SU-DHL-6 (cell line): ENCODE measurements at regions not wholly inside any gene's neighbourhood (a gene's known extent, or its start where the extent isn't known, plus 50 kb on each side); places are given as distances from the start of the nearest gene placed in this dataset.

ENCODE experiments used
- H2AFZ ChIP-seq: fragments of 200-600 bp; sonication (generic); 2 replicates; pipeline ENCODE4 v1.6.1; 2014; ENCODE audit warnings: low read depth, mild to moderate bottlenecking, moderate library complexity, mixed read lengths, antibody characterized with exemption, low read length; ENCODE audit not compliant: severe bottlenecking
- H3F3A ChIP-seq: fragments of 200-600 bp; shearing (Covaris generic); 2 replicates; pipeline ENCODE4 v1.6.0; 2016; ENCODE audit warnings: antibody characterized with exemption, mild to moderate bottlenecking; ENCODE audit not compliant: insufficient read depth
- H3K27ac ChIP-seq: fragments of 200-600 bp; sonication (generic); 2 replicates; pipeline ENCODE4 v1.5.1; 2016; ENCODE audit warnings: low read depth, mild to moderate bottlenecking, low read length, moderate library complexity, mixed read lengths
- H3K27me3 ChIP-seq: fragments of 200-600 bp; sonication (generic), shearing (Covaris generic); 2 replicates; pipeline ENCODE4 v1.6.0; 2014; ENCODE audit warnings: mild to moderate bottlenecking, low read length
- H3K36me3 ChIP-seq: fragments of 200-600 bp; sonication (generic); 2 replicates; pipeline ENCODE4 v1.6.1; 2014; ENCODE audit warnings: mild to moderate bottlenecking, low read length, mixed read lengths
- H3K4me2 ChIP-seq: fragments of 300-600, 200-600 bp; shearing (Covaris generic), sonication (generic); 2 replicates; pipeline ENCODE4 v1.6.0; 2014; ENCODE audit warnings: low read length, low read depth, mild to moderate bottlenecking; ENCODE audit not compliant: poor library complexity, severe bottlenecking
- H3K4me3 ChIP-seq: fragments of 200-600 bp; sonication (generic); 2 replicates; pipeline ENCODE4 v1.5.1; 2014; ENCODE audit warnings: antibody characterized with exemption, low read length, mild to moderate bottlenecking, mixed read lengths; ENCODE audit not compliant: insufficient read depth, poor library complexity, severe bottlenecking
- H3K79me2 ChIP-seq: fragments of 200-600 bp; sonication (generic); 2 replicates; pipeline ENCODE4 v1.6.1; 2014; ENCODE audit warnings: mild to moderate bottlenecking, low read length, moderate library complexity; ENCODE audit not compliant: insufficient read depth
- H3K9ac ChIP-seq: fragments of 200-600 bp; sonication (generic); 2 replicates; pipeline ENCODE4 v1.7.0; 2014; ENCODE audit warnings: mild to moderate bottlenecking, low read length
- H3K9me2 ChIP-seq: fragments of 200-600 bp; sonication (generic); replicated peaks from 2 replicates; pipeline ENCODE4 v1.6.1; 2014; ENCODE audit warnings: low read length; ENCODE audit not compliant: insufficient read depth
- H3K9me3 ChIP-seq: fragments of 200-600 bp; sonication (generic); 2 replicates; pipeline ENCODE4 v1.6.1; 2014; ENCODE audit warnings: low read length, mixed read lengths; ENCODE audit not compliant: insufficient read depth
- H4K20me1 ChIP-seq: fragments of 200-600 bp; sonication (generic); 2 replicates; pipeline ENCODE4 v1.6.1; 2014; ENCODE audit warnings: low read depth, mild to moderate bottlenecking, antibody characterized with exemption, low read length, moderate library complexity, mixed read lengths
- CTCF ChIP-seq: fragments of 200-600 bp; sonication (generic); IDR thresholded peaks from one replicate; pipeline ENCODE4 v1.5.1; 2017; ENCODE audit warnings: antibody characterized with exemption, mild to moderate bottlenecking, low read length, moderate library complexity; ENCODE audit not compliant: insufficient read depth, poor library complexity, severe bottlenecking
- EZH2phosphoT487 ChIP-seq: fragments of 200-600 bp; sonication (generic), shearing (Covaris generic); conservative IDR thresholded peaks from 2 replicates; pipeline ENCODE4 v1.6.1; 2018; ENCODE audit warnings: mild to moderate bottlenecking, antibody characterized with exemption, low read length, moderate library complexity, mixed read lengths

- Histone ChIP-seq H3K27me3 (no peaks in the 10 kb centered on the region), H3K79me2 (no peaks in the 10 kb centered on the region), H3K27ac (no peak overlapping the region), H4K20me1 (no peaks in the 10 kb centered on the region), H3K9ac (no peak overlapping the region), H3K36me3 (no peaks in the 10 kb centered on the region), H2AFZ (no peak overlapping the region), H3F3A (no peaks in the 10 kb centered on the region), H3K4me2 (no peak overlapping the region), H3K9me2 (no peaks in the 10 kb centered on the region), H3K9me3 (no peaks in the 10 kb centered on the region), H3K4me3 (no peak overlapping the region)
- TF ChIP-seq EZH2phosphoT487 (no peak), CTCF (no peak)
These were observed 128.0 kb upstream of the DPYD start for GRCh38 chr1:98048751-98049325.

DNA sequence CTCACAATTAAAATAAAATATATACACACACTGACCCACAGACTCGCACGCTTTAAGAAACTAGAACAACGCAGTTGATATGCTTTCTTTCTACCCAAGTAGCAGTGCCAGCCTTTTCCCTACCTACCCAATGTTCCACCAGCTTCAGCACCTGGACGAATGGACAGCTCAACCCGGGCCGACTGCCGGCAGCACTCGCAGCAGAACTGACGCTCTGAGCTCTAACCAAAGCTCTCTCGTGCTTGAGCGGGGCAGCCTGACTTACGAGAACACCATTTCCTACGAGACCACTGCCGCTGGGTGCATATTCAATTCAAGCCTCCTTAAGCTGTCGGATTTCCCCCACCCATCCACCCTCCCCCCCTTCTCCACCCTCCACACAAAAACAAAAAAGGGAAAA lies 127.4 kb upstream of the DPYD start:
- TF ChIP-seq CTCF, result no peak
- no peak for TF ChIP-seq EZH2phosphoT487
- no peak overlapping the region for H3K4me2 ChIP-seq
- no peaks in the 10 kb centered on the region for H4K20me1 ChIP-seq
- H3K79me2 ChIP-seq, result no peaks in the 10 kb centered on the region
- no peaks in the 10 kb centered on the region for H3K27me3 ChIP-seq
- H3F3A ChIP-seq, result no peaks in the 10 kb centered on the region
- no peak overlapping the region for H3K4me3 ChIP-seq
- no peaks in the 10 kb centered on the region for H3K9me2 ChIP-seq
- H3K27ac ChIP-seq, result no peak overlapping the region
- no peak overlapping the region for H2AFZ ChIP-seq
- H3K9me3 ChIP-seq, result no peaks in the 10 kb centered on the region
- no peaks in the 10 kb centered on the region for H3K36me3 ChIP-seq
- no peak overlapping the region for H3K9ac ChIP-seq

DNA sequence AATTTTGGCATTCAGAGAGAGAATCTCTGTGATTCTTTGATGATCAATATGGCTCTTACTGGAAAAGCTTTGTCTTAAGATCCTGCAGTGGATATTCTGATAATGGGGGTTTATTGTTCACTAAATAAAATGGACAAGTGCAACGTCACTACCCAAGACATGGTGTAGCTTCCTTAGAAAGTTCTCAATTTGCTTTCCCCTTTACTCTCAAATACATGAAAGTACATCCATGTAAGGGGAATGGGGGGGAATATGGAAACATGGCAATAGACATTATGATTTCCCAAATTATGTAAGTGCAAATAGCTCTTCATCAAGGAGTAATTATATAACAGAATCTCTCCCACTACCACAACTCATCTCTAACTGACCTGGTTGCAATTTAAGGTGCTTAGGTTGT lies 126.3 kb upstream of the DPYD start:
- Histone ChIP-seq H3K9me3 (no peaks in the 10 kb centered on the region), H3K27ac (no peak overlapping the region), H3K4me2 (no peak overlapping the region), H3K27me3 (no peaks in the 10 kb centered on the region), H3K9me2 (no peaks in the 10 kb centered on the region), H3K79me2 (no peaks in the 10 kb centered on the region), H3K36me3 (no peaks in the 10 kb centered on the region), H3F3A (no peaks in the 10 kb centered on the region), H3K9ac (no peak overlapping the region), H3K4me3 (no peak overlapping the region), H2AFZ (no peak overlapping the region), H4K20me1 (no peaks in the 10 kb centered on the region)
- TF ChIP-seq CTCF, result no peak
- TF ChIP-seq EZH2phosphoT487, result no peak
